GM23338 (cell line): ENCODE measurements at regions not wholly inside any gene's neighbourhood (a gene's known extent, or its start where the extent isn't known, plus 50 kb on each side); places are given as distances from the start of the nearest gene placed in this dataset.

Experiments used
- ATAC-seq: fragments of 200-7000 bp; cut with Tn5 transposase; 3 replicates; pipeline ENCODE4 v1.9.1; 2020
- DNase-seq: peaks from one replicate; pipeline ENCODE4 v3.0.0-alpha.2; 2015; ENCODE audit warnings: low spot score
- H2AFZ ChIP-seq: fragments of 200-600 bp; sonication (generic); 2 replicates; pipeline ENCODE4 v1.8.0; 2016; ENCODE audit warnings: antibody characterized with exemption, mild to moderate bottlenecking, moderate library complexity
- H3F3A ChIP-seq: fragments of 200-600 bp; sonication (generic); replicated peaks from 2 replicates; pipeline ENCODE4 v1.8.0; 2017; ENCODE audit warnings: antibody characterized with exemption, mixed run types, low read depth
- H3K27ac ChIP-seq: fragments of 200-600 bp; sonication (generic); 2 replicates; pipeline ENCODE4 v1.6.1; 2016; ENCODE audit warnings: low read depth
- H3K27me3 ChIP-seq: fragments of 200-600 bp; sonication (generic); 2 replicates; pipeline ENCODE4 v1.8.0; 2016; ENCODE audit warnings: mild to moderate bottlenecking, mixed run types, moderate library complexity; ENCODE audit not compliant: insufficient read depth
- H3K36me3 ChIP-seq: fragments of 200-600 bp; sonication (generic); 2 replicates; pipeline ENCODE4 v1.8.0; 2016; ENCODE audit warnings: mild to moderate bottlenecking; ENCODE audit not compliant: insufficient read depth
- H3K4me1 ChIP-seq: fragments of 200-600 bp; sonication (generic); 2 replicates; pipeline ENCODE4 v1.8.0; 2016; ENCODE audit warnings: mild to moderate bottlenecking, moderate library complexity; ENCODE audit not compliant: insufficient read depth
- H3K4me2 ChIP-seq: fragments of 200-600 bp; sonication (generic); 2 replicates; pipeline ENCODE4 v1.7.1; 2017; ENCODE audit warnings: mixed run types
- H3K4me3 ChIP-seq: fragments of 200-600 bp; sonication (generic); 2 replicates; pipeline ENCODE4 v1.6.1; 2016; ENCODE audit warnings: mixed run types
- H3K79me2 ChIP-seq: fragments of 200-600 bp; sonication (generic); replicated peaks from 2 replicates; pipeline ENCODE4 v1.8.0; 2017; ENCODE audit warnings: mild to moderate bottlenecking; ENCODE audit not compliant: insufficient read depth
- H3K9me2 ChIP-seq: fragments of 200-600 bp; sonication (generic); 2 replicates; pipeline ENCODE4 v1.8.0; 2017; ENCODE audit not compliant: insufficient read depth
- H4K20me1 ChIP-seq: fragments of 200-600 bp; sonication (generic); replicated peaks from 2 replicates; pipeline ENCODE4 v1.8.0; 2017; ENCODE audit warnings: mild to moderate bottlenecking; ENCODE audit not compliant: insufficient read depth
- H3K27ac Mint-ChIP-seq: 2 replicates; pipeline ENCODE4 v1.8.0; 2020; ENCODE audit warnings: inconsistent platforms, mild to moderate bottlenecking, moderate library complexity, mixed read lengths
- H3K27me3 Mint-ChIP-seq: 3 replicates; pipeline ENCODE4 v1.8.0; 2022; ENCODE audit warnings: low read depth, mild to moderate bottlenecking, moderate library complexity, mixed read lengths, inconsistent platforms; ENCODE audit not compliant: insufficient read depth, poor library complexity
- H3K36me3 Mint-ChIP-seq: 3 replicates; pipeline ENCODE4 v1.8.0; 2021; ENCODE audit warnings: low read depth, mild to moderate bottlenecking, inconsistent platforms, moderate library complexity, mixed read lengths
- H3K4me1 Mint-ChIP-seq: 3 replicates; pipeline ENCODE4 v1.8.0; 2020; ENCODE audit warnings: mild to moderate bottlenecking, inconsistent platforms, mixed read lengths
- H3K4me3 Mint-ChIP-seq: 3 replicates; pipeline ENCODE4 v1.8.0; 2021; ENCODE audit warnings: moderate library complexity, mild to moderate bottlenecking, inconsistent platforms, mixed read lengths
- H3K9me3 Mint-ChIP-seq: 3 replicates; pipeline ENCODE4 v1.8.0; 2020; ENCODE audit warnings: moderate library complexity, mild to moderate bottlenecking, inconsistent platforms, mixed read lengths
- CREB1 ChIP-seq: fragments of 250-450 bp; sonication (Bioruptor Pico); IDR thresholded peaks from 2 replicates; pipeline ENCODE4 v1.5.0; 2020; ENCODE audit warnings: low read depth, mild to moderate bottlenecking, moderate library complexity
- EZH2phosphoT487 ChIP-seq: fragments of 200-600 bp; sonication (generic); IDR thresholded peaks from one replicate; pipeline ENCODE4 v1.8.1; 2018; ENCODE audit warnings: antibody characterized with exemption; ENCODE audit not compliant: unreplicated experiment
- NANOG ChIP-seq: IDR thresholded peaks from 2 replicates; pipeline ENCODE4 v1.6.1; 2016; ENCODE audit warnings: antibody characterized with exemption, borderline replicate concordance
- ZNF114 ChIP-seq: fragments of 250-450 bp; sonication (Bioruptor Pico); IDR thresholded peaks from 2 replicates; pipeline ENCODE4 v1.5.0; 2020; ENCODE audit warnings: mild to moderate bottlenecking, moderate library complexity
- ZNF331 ChIP-seq: fragments of 250-450 bp; sonication (Bioruptor Pico); IDR thresholded peaks from 2 replicates; pipeline ENCODE4 v1.5.0; 2020; ENCODE audit warnings: low read depth, mild to moderate bottlenecking, moderate library complexity
- TF ChIP-seq, protein P1 (sequence below): IDR thresholded peaks from one replicate; pipeline ENCODE4 v1.6.1; 2018; ENCODE audit warnings: antibody characterized with exemption; ENCODE audit not compliant: unreplicated experiment
- TF ChIP-seq, protein P2 (sequence below): IDR thresholded peaks from 2 replicates; pipeline ENCODE4 v1.6.1; 2016; ENCODE audit warnings: antibody characterized with exemption
- TF ChIP-seq, protein P3 (sequence below), 2 experiments: fragments of 200-600 bp in 1 of 2; sonication (generic) in 1 of 2; conservative IDR thresholded peaks; 2 replicates each; pipeline versions ENCODE4 v1.5.1 to v1.6.1; 2016 to 2017; ENCODE audit warnings: antibody characterized with exemption in 2 of 2, low read depth in 2 of 2, mild to moderate bottlenecking in 2 of 2, moderate library complexity in 1 of 2
- TF ChIP-seq, protein P4 (sequence below): fragments of 250-450 bp; sonication (Bioruptor Pico); IDR thresholded peaks from 2 replicates; pipeline ENCODE4 v1.5.0; 2020; ENCODE audit warnings: mild to moderate bottlenecking, moderate library complexity

DNA sequence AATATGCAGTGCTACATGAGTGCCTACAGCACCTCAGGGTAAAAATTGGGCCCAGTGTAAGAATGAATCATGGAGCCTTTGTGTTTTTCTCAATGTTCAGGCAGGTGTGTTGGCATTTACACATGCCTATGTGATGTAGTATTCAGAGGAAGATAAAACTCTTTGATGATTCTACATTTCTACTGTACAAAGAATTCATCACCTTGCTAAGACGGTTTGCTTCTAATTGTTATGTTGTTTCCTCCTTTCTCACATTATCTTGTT is 867.3 kb downstream of the TTLL7 start (continued):
- TF ChIP-seq EZH2phosphoT487 (no peak), ZNF331 (CRISPR knock-in tag) (no peak), ZNF114 (no peak), NANOG (no peak)
- TF ChIP-seq, protein P1, sequence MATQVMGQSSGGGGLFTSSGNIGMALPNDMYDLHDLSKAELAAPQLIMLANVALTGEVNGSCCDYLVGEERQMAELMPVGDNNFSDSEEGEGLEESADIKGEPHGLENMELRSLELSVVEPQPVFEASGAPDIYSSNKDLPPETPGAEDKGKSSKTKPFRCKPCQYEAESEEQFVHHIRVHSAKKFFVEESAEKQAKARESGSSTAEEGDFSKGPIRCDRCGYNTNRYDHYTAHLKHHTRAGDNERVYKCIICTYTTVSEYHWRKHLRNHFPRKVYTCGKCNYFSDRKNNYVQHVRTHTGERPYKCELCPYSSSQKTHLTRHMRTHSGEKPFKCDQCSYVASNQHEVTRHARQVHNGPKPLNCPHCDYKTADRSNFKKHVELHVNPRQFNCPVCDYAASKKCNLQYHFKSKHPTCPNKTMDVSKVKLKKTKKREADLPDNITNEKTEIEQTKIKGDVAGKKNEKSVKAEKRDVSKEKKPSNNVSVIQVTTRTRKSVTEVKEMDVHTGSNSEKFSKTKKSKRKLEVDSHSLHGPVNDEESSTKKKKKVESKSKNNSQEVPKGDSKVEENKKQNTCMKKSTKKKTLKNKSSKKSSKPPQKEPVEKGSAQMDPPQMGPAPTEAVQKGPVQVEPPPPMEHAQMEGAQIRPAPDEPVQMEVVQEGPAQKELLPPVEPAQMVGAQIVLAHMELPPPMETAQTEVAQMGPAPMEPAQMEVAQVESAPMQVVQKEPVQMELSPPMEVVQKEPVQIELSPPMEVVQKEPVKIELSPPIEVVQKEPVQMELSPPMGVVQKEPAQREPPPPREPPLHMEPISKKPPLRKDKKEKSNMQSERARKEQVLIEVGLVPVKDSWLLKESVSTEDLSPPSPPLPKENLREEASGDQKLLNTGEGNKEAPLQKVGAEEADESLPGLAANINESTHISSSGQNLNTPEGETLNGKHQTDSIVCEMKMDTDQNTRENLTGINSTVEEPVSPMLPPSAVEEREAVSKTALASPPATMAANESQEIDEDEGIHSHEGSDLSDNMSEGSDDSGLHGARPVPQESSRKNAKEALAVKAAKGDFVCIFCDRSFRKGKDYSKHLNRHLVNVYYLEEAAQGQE = no peak
- TF ChIP-seq, protein P2, sequence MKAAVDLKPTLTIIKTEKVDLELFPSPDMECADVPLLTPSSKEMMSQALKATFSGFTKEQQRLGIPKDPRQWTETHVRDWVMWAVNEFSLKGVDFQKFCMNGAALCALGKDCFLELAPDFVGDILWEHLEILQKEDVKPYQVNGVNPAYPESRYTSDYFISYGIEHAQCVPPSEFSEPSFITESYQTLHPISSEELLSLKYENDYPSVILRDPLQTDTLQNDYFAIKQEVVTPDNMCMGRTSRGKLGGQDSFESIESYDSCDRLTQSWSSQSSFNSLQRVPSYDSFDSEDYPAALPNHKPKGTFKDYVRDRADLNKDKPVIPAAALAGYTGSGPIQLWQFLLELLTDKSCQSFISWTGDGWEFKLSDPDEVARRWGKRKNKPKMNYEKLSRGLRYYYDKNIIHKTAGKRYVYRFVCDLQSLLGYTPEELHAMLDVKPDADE = no peak
- TF ChIP-seq, protein P3, sequence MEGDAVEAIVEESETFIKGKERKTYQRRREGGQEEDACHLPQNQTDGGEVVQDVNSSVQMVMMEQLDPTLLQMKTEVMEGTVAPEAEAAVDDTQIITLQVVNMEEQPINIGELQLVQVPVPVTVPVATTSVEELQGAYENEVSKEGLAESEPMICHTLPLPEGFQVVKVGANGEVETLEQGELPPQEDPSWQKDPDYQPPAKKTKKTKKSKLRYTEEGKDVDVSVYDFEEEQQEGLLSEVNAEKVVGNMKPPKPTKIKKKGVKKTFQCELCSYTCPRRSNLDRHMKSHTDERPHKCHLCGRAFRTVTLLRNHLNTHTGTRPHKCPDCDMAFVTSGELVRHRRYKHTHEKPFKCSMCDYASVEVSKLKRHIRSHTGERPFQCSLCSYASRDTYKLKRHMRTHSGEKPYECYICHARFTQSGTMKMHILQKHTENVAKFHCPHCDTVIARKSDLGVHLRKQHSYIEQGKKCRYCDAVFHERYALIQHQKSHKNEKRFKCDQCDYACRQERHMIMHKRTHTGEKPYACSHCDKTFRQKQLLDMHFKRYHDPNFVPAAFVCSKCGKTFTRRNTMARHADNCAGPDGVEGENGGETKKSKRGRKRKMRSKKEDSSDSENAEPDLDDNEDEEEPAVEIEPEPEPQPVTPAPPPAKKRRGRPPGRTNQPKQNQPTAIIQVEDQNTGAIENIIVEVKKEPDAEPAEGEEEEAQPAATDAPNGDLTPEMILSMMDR (conservative IDR thresholded peaks at IDR 0.05; ENCODE audit: low read depth in 2 of 2) = no peak

DNA sequence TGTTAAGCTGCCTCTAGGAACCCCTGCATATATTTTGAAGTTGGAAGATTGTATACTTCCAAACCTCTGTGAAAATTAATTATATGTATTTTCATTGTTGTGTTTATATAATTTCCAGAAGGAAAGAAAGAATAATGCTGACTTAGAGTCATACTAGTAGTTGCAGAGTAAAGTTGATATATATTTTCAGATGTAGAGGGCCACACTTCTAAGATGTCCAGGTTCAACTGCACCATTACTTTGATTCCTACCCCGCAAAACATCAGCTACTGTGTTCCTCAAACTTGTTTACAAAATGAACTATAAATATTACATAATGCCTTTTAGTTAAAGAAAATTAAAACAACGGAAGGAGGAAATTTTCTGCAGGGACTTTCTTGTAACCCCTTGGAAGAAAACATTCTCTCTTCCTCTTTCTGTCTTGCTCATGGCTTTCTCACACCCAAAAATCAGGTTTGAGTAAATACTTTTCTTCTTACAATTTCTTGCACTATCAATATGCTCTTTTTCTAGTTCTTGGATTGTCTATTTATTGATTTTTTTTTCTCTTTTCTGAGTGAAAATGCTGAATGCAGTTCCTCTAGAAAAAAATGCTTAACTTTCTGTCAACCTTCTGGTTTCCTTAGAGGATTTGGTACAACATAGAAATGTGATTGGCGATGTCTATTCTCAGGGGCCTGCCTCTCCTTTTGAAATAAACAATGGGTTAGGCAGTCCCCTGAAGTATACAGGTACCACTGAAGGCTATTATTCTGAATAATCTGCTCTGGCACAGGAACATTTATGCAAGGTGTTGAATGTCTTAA is 867.8 kb downstream of the TTLL7 start:
- peaks cover 5% of the 10 kb centered on the region for H3K4me1 Mint-ChIP-seq
- H3K27ac ChIP-seq = no peak overlapping the region
- no peaks in the 10 kb centered on the region for H3K36me3 Mint-ChIP-seq
- no peaks in the 10 kb centered on the region for H3K9me3 Mint-ChIP-seq
- no peak overlapping the region for H3K27ac Mint-ChIP-seq
- no peak for DNase-seq
- no peaks in the 10 kb centered on the region for H3K79me2 ChIP-seq
- no peak overlapping the region for H3K4me2 ChIP-seq
- H3F3A ChIP-seq = no peaks in the 10 kb centered on the region
- H3K4me3 ChIP-seq = no peak overlapping the region
- H3K36me3 ChIP-seq = no peaks in the 10 kb centered on the region
- H3K27me3 ChIP-seq = no peaks in the 10 kb centered on the region
- no peak for ATAC-seq
- no peak overlapping the region for H2AFZ ChIP-seq
- no peak overlapping the region for H3K4me3 Mint-ChIP-seq
- no peaks in the 10 kb centered on the region for H3K27me3 Mint-ChIP-seq
- no peaks in the 10 kb centered on the region for H3K9me2 ChIP-seq
- no peaks in the 10 kb centered on the region for H3K4me1 ChIP-seq
- H4K20me1 ChIP-seq = no peaks in the 10 kb centered on the region
- no peak for TF ChIP-seq CREB1
- TF ChIP-seq, protein P2 = no peak
- no peak for TF ChIP-seq ZNF331 (CRISPR knock-in tag)
- TF ChIP-seq, protein P4, sequence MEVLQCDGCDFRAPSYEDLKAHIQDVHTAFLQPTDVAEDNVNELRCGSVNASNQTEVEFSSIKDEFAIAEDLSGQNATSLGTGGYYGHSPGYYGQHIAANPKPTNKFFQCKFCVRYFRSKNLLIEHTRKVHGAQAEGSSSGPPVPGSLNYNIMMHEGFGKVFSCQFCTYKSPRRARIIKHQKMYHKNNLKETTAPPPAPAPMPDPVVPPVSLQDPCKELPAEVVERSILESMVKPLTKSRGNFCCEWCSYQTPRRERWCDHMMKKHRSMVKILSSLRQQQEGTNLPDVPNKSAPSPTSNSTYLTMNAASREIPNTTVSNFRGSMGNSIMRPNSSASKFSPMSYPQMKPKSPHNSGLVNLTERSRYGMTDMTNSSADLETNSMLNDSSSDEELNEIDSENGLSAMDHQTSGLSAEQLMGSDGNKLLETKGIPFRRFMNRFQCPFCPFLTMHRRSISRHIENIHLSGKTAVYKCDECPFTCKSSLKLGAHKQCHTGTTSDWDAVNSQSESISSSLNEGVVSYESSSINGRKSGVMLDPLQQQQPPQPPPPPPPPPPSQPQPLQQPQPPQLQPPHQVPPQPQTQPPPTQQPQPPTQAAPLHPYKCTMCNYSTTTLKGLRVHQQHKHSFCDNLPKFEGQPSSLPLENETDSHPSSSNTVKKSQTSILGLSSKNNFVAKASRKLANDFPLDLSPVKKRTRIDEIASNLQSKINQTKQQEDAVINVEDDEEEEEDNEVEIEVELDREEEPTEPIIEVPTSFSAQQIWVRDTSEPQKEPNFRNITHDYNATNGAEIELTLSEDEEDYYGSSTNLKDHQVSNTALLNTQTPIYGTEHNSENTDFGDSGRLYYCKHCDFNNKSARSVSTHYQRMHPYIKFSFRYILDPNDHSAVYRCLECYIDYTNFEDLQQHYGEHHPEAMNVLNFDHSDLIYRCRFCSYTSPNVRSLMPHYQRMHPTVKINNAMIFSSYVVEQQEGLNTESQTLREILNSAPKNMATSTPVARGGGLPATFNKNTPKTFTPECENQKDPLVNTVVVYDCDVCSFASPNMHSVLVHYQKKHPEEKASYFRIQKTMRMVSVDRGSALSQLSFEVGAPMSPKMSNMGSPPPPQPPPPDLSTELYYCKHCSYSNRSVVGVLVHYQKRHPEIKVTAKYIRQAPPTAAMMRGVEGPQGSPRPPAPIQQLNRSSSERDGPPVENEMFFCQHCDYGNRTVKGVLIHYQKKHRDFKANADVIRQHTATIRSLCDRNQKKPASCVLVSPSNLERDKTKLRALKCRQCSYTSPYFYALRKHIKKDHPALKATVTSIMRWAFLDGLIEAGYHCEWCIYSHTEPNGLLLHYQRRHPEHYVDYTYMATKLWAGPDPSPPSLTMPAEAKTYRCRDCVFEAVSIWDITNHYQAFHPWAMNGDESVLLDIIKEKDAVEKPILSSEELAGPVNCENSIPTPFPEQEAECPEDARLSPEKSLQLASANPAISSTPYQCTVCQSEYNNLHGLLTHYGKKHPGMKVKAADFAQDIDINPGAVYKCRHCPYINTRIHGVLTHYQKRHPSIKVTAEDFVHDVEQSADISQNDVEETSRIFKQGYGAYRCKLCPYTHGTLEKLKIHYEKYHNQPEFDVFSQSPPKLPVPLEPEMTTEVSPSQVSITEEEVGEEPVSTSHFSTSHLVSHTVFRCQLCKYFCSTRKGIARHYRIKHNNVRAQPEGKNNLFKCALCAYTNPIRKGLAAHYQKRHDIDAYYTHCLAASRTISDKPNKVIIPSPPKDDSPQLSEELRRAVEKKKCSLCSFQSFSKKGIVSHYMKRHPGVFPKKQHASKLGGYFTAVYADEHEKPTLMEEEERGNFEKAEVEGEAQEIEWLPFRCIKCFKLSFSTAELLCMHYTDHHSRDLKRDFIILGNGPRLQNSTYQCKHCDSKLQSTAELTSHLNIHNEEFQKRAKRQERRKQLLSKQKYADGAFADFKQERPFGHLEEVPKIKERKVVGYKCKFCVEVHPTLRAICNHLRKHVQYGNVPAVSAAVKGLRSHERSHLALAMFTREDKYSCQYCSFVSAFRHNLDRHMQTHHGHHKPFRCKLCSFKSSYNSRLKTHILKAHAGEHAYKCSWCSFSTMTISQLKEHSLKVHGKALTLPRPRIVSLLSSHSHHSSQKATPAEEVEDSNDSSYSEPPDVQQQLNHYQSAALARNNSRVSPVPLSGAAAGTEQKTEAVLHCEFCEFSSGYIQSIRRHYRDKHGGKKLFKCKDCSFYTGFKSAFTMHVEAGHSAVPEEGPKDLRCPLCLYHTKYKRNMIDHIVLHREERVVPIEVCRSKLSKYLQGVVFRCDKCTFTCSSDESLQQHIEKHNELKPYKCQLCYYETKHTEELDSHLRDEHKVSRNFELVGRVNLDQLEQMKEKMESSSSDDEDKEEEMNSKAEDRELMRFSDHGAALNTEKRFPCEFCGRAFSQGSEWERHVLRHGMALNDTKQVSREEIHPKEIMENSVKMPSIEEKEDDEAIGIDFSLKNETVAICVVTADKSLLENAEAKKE = no peak
- TF ChIP-seq NANOG = no peak
